Panc1 (cell line): ENCODE measurements at regions not wholly inside any gene's neighbourhood (a gene's known extent, or its start where the extent isn't known, plus 50 kb on each side); places are given as distances from the start of the nearest gene placed in this dataset.

ENCODE experiments used
- ATAC-seq: fragments of 200-7000 bp; cut with Tn5 transposase; 2 replicates; pipeline ENCODE4 v1.9.1; 2020; ENCODE audit warnings: mild to moderate bottlenecking, moderate library complexity
- BruUV-seq: library from RNA; stranded (reverse); fragments of 400-500 nt; replicated peaks from 2 replicates; lab custom pipeline; 2021; lab: Mats Ljungman, UMichigan
- CTCF ChIA-PET: fragments of 300-600 bp; sonication (Branson Sonifier 250); formaldehyde crosslinking; loops from one replicate; lab custom pipeline; 2022; ENCODE audit warnings: antibody characterized with exemption; lab: Charles Lee
- POLR2A ChIA-PET: fragments of 300-600 bp; sonication (Branson Sonifier 250); formaldehyde crosslinking; loops from one replicate; lab custom pipeline; 2022; ENCODE audit warnings: antibody characterized with exemption; lab: Charles Lee
- DNase-seq: peaks from one replicate; pipeline ENCODE4 v3.0.0-alpha.2; 2010; ENCODE audit warnings: low read depth, low spot score
- H3K27ac ChIP-seq: 2 replicates; pipeline ENCODE4 v1.5.1; 2011; ENCODE audit warnings: mild to moderate bottlenecking, low read length, inconsistent platforms
- H3K27me3 ChIP-seq: fragments of 200-500 bp; sonication (Bioruptor generic); 2 replicates; pipeline ENCODE4 v1.6.0; 2014; ENCODE audit warnings: low read length, inconsistent platforms; ENCODE audit not compliant: control insufficient read depth, insufficient read depth
- H3K36me3 ChIP-seq: fragments of 200-500 bp; sonication (Bioruptor generic); 2 replicates; pipeline ENCODE4 v1.5.1; 2014; ENCODE audit warnings: inconsistent platforms, mild to moderate bottlenecking, low read length, moderate library complexity; ENCODE audit not compliant: control insufficient read depth, insufficient read depth
- H3K4me1 ChIP-seq: 2 replicates; pipeline ENCODE4 v1.5.1; 2011; ENCODE audit warnings: inconsistent platforms, mild to moderate bottlenecking, low read length, moderate library complexity; ENCODE audit not compliant: control insufficient read depth, insufficient read depth
- H3K4me3 ChIP-seq, 2 experiments: 2 replicates each; pipeline ENCODE4 v1.5.1; 2011 to 2012; ENCODE audit warnings: low read depth in 2 of 2, low read length in 2 of 2, mild to moderate bottlenecking in 2 of 2, inconsistent platforms in 1 of 2, moderate library complexity in 1 of 2
- H3K9me3 ChIP-seq: fragments of 200-500 bp; sonication (Bioruptor generic); 2 replicates; pipeline ENCODE4 v1.5.1; 2014; ENCODE audit warnings: low read depth, mild to moderate bottlenecking, inconsistent platforms, low read length, moderate library complexity; ENCODE audit not compliant: control insufficient read depth, insufficient read depth
- CTCF ChIP-seq: fragments of 450-650 bp; IDR thresholded peaks from 2 replicates; pipeline ENCODE4 v1.5.1; 2017; ENCODE audit warnings: mild to moderate bottlenecking
- POLR2AphosphoS5 ChIP-seq: IDR thresholded peaks from 2 replicates; pipeline ENCODE4 v1.6.1; 2012; ENCODE audit warnings: mild to moderate bottlenecking, low read depth, low read length, moderate library complexity
- REST ChIP-seq, 2 experiments: IDR thresholded peaks; 2 replicates each; pipeline ENCODE4 v1.6.1; 2011 to 2012; ENCODE audit warnings: low read depth in 2 of 2, control low read depth in 1 of 2, low read length in 1 of 2, mild to moderate bottlenecking in 1 of 2, moderate library complexity in 1 of 2; ENCODE audit not compliant: insufficient read depth in 1 of 2
- SIN3A ChIP-seq: IDR thresholded peaks from 2 replicates; pipeline ENCODE4 v1.6.1; 2012; ENCODE audit warnings: low read depth, mild to moderate bottlenecking, low read length, moderate library complexity, borderline replicate concordance; ENCODE audit not compliant: insufficient read depth
- TCF7L2 ChIP-seq: IDR thresholded peaks from 2 replicates; pipeline ENCODE4 v1.6.1; 2011; ENCODE audit warnings: mild to moderate bottlenecking, low read depth, low read length, inconsistent platforms
- in situ Hi-C: cut with HindIII; loops from 2 replicates; pipeline ENCODE4 v1.10.0; 2016; ENCODE audit warnings: low sequenced_read_pairs, low pct_unique_long_range_greater_than_20kb
- intact Hi-C: fragments of 100-400 bp; cut with micrococcal nuclease; formaldehyde crosslinking; loops from one replicate; pipeline ENCODE4 v1.10.0; 2022; ENCODE audit not compliant: unreplicated experiment

DNA sequence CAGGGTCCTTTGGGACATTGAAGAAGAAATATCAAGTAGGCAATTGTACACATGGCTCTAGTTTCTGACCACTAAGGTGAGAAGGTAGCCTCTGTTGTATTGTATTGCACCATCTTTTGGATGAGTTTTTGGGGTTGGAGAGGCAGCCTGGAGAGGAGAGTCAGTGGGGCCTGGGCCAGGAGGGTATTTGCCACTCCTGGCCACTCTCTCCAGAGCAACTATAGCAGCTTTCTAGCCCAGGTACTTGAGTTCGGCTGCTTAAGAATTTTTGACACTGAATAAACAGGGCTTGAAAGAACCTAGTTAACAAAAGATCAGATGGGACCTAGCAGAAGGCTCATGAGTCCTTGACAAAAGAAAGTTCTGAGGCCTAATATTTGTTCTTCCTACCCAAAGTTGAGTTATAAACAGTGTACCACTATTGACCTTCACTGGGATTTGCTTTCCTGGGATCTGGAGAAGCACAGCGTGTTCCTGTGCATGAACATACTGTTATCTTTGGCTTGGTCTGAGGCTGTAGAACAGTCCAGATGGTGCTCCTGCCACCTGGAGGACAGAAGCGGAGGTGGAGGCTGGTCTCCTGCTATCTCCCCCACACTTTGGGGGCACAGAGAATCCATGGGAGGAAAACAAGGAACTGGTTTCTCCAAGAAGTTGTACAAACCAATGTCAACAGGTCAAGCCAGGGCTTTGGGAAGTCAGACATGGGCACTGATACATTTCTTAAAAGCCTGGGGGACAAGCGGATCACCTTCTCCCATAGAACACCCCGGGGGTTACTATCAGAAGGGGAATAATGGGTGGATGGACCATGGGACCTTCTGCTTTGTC is 110.4 kb upstream of the LIFR start:
- no peaks in the 10 kb centered on the region for H3K9me3 ChIP-seq

DNA sequence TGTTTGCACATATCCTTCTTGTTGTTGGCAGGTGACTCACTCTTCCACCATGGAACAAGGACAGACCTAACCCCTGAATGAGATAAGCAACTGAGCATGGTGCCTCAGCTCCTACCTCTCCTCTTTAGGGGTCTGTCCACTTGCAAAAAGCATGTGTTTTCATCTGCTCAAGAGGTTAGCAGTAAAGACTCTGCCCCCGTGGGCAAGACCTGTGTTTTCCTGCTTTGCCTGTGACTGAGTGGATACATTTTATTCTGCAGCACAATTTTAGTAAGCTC is 111.0 kb upstream of the LIFR start:
- TF ChIP-seq POLR2AphosphoS5 (no peak), SIN3A (no peak), TCF7L2 (no peak), CTCF (no peak), REST (IDR thresholded peaks at IDR 0.05; ENCODE audit: insufficient read depth in 1 of 2, low read depth in 2 of 2, low read length in 1 of 2) (no peak)
- no peaks in the 10 kb centered on the region for H3K36me3 ChIP-seq
- DNase-seq (no peak), ATAC-seq (no peak)
- intact Hi-C loops (loop anchor here (10.0 kb wide), 1 partner anchor 113 kb away; the partner anchor contains the start of gene LIFR), in situ Hi-C loops (no loop called here)
- ChIA-PET CTCF (interaction anchor here (0.6 to 1.0 kb wide), 2 partner anchors 55 to 225 kb away, joined by 3 read pairs; no protein-coding TSS in a partner anchor), POLR2A (no interaction called here)
- H3K27ac ChIP-seq: peak overlapping the region; percentile 36; the same call in 1 of the 2 replicates
- H3K9me3 ChIP-seq: no peaks in the 10 kb centered on the region
- peaks cover 20% of the 10 kb centered on the region for H3K4me1 ChIP-seq
- BruUV-seq: no TSS peak
- no peak overlapping the region for H3K4me3 ChIP-seq
- H3K27me3 ChIP-seq: no peaks in the 10 kb centered on the region

More for the DNA sequence above, 110.4 kb upstream of the LIFR start:
- intact Hi-C loops (loop anchor here (10.0 kb wide), 1 partner anchor 112 kb away; the partner anchor contains the start of gene LIFR), in situ Hi-C loops (no loop called here)
- H3K27ac ChIP-seq: peak overlapping the region; percentile 36; the same call in 1 of the 2 replicates
- TF ChIP-seq POLR2AphosphoS5: no peak
- peak; percentile 60 for TF ChIP-seq CTCF
- no TSS peak for BruUV-seq
- H3K36me3 ChIP-seq: no peaks in the 10 kb centered on the region
- no peak overlapping the region for H3K4me3 ChIP-seq
- ATAC-seq (peak; percentile 78; the same call in 1 of the 2 replicates), DNase-seq (no peak)
- H3K4me1 ChIP-seq: peaks cover 17% of the 10 kb centered on the region
- no peaks in the 10 kb centered on the region for H3K27me3 ChIP-seq
- CTCF ChIA-PET: interaction anchor here (0.6 to 1.0 kb wide), 2 partner anchors 55 to 225 kb away, joined by 3 read pairs; no protein-coding TSS in a partner anchor
- POLR2A ChIA-PET: no interaction called here
